ENCODE measurements at regions not wholly inside any gene's neighbourhood (a gene's known extent, or its start where the extent isn't known, plus 50 kb on each side); places are given as distances from the start of the nearest gene placed in this dataset.

GRCh38 chr15:46258056-46258455 is 623.2 kb downstream of the SQOR start:
- no peak for TF ChIP-seq CTCF (IDR thresholded peaks at IDR 0.05)
- intact Hi-C loops (cut with DNase I, micrococcal nuclease) = no loop called here
- Histone ChIP-seq H3K4me3 (no peak overlapping the region), H3K9me3 (no peaks in the 10 kb centered on the region), H3K4me1 (ENCODE audit: low read depth) (no peaks in the 10 kb centered on the region), H3K36me3 (ENCODE audit: low read depth) (no peaks in the 10 kb centered on the region)
- no peak for DNase-seq
- ATAC-seq = no peak

DNA sequence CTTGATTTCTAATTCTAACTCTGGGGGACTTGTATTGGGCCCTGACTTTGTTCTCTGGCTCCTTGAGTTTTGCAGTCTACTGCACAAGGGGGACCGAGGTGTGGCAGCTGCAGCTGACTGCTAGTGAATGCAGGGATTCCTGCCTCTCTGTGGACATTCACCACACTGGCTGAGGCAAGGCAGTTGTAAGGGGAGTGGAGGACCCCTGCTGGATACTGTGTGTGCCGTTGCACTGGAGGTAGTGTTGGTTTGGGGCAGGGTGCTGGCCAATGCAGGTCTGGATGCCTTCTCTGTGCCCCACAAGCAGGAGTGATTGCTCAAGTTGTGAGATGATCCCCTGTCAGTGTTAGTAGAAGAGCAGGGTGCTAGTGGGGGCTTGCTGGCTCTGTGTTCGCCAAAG is 626.1 kb downstream of the SQOR start:
- intact Hi-C loops (cut with DNase I, micrococcal nuclease) = no loop called here

DNA sequence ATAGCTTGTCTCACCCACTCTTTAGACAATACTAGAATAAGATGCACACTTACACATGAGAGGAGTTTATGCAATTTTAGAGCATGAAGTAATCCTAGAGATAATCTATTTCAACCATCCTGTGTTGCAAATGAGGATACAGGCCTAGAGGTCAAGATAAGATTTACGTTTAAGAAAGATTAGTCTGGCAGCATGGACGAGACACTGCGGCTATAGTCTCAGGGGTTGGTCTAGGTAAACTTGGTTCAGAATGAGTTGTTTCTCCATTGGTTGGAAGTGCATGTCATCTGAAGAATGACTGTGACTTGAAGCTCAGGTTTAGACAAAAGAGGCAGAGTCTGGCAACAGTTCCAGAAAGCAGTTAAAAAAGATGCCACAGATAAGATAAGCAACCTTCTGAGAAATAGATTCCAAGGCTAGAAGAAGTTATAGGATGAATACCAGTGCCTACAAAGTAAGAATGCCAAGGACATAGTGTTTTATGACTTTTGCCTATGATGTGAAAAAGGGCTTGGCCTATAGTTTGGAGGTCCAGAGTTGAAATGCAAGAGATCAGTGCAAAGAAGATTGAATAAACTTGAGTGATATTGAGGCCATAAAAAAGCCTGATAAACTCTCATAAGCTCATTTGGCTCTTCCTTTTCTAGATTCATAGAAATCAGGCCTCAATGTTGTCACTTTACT is 631.0 kb downstream of the SQOR start:
- no peak for TF ChIP-seq CTCF (IDR thresholded peaks at IDR 0.05)
- Histone ChIP-seq H3K4me3 (no peak overlapping the region), H3K36me3 (ENCODE audit: low read depth) (no peaks in the 10 kb centered on the region), H3K4me1 (ENCODE audit: low read depth) (no peaks in the 10 kb centered on the region), H3K9me3 (no peaks in the 10 kb centered on the region)
- DNase-seq (peak in 1 of 3 donors; percentile 9), ATAC-seq (no peak)
- intact Hi-C loops (cut with DNase I, micrococcal nuclease) = no loop called here

More for the DNA sequence above, 626.1 kb downstream of the SQOR start:
- Histone ChIP-seq H3K4me3 (no peak overlapping the region), H3K9me3 (no peaks in the 10 kb centered on the region), H3K4me1 (ENCODE audit: low read depth) (no peaks in the 10 kb centered on the region), H3K36me3 (ENCODE audit: low read depth) (no peaks in the 10 kb centered on the region)
- TF ChIP-seq CTCF (IDR thresholded peaks at IDR 0.05) = no peak
- ATAC-seq (no peak), DNase-seq (no peak)

- DNase-seq (no peak), ATAC-seq (no peak)
- intact Hi-C loops (cut with DNase I, micrococcal nuclease) = no loop called here
- Histone ChIP-seq H3K4me3 (no peak overlapping the region), H3K36me3 (ENCODE audit: low read depth) (no peaks in the 10 kb centered on the region), H3K4me1 (ENCODE audit: low read depth) (no peaks in the 10 kb centered on the region), H3K9me3 (no peaks in the 10 kb centered on the region)
- no peak for TF ChIP-seq CTCF (IDR thresholded peaks at IDR 0.05)
Measured at GRCh38 chr15:46266661-46267060, 631.8 kb downstream of the SQOR start.

DNA sequence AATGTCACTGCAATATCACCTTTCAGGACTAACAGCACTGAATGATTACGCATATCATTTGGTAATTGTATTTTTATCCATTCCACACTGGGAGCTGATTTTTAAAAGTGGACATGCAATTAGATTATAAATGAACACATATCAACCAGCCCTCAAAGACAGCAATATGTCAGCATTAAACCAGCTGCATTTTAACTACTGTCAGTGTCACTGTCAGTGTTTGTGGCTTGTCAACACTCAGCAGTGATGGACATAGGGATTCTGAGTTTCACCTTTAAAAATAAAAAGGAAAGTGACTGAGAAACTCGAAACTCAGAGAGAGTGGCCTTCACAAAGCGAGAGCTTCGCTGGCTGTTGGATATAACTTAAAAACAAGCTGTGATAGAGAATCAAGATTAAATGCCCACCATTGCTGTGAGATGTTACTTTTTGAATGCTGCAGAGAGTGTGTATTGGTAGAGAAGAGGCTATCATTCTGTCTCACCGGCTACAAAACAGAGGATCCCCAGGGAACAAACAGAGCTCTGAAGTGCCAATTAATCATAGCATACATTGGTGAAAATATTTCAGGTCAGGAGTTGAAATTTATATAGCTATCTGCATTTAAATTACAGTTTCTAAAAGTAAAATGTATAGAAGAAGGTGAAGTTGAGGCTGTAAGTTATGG is 635.8 kb downstream of the SQOR start:
- no peak for DNase-seq
- TF ChIP-seq CTCF (IDR thresholded peaks at IDR 0.05) = no peak
- H3K4me3 ChIP-seq = no peak overlapping the region
- H3K4me1 ChIP-seq (ENCODE audit: low read depth) = no peaks in the 10 kb centered on the region
- ATAC-seq = no peak
- intact Hi-C loops (cut with DNase I, micrococcal nuclease) = no loop called here
- H3K9me3 ChIP-seq = no peaks in the 10 kb centered on the region
- H3K36me3 ChIP-seq (ENCODE audit: low read depth) = no peaks in the 10 kb centered on the region
